ENCODE measurements at regions not wholly inside any gene's neighbourhood (a gene's known extent, or its start where the extent isn't known, plus 50 kb on each side); places are given as distances from the start of the nearest gene placed in this dataset.

DNA sequence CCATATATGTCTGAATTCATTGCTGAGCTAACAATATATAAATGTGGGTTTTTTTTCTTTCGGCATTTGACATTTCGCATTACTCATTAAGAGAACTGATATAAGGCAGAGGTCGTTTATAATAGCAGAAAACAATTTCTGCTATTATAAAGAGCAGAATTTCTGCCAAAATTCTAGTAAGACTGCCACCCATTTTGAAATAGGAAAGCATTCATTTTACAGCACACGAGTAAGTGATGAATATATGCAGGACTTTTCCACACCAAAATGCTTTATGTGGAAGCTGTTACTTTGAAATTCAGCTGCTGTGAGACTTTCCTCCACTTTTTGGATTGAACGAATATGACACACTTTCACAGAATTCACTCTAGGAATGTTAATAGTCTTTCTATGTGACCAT, 610.9 kb upstream of the MAN1A1 start:
- Histone ChIP-seq H3K4me3 (no peak overlapping the region), H3K36me3 (no peaks in the 10 kb centered on the region), H3K27ac (no peak overlapping the region), H3K27me3 (no peaks in the 10 kb centered on the region), H3K9me3 (no peaks in the 10 kb centered on the region), H3K4me1 (no peaks in the 10 kb centered on the region)
- intact Hi-C loops (cut with DNase I): no loop called here
- DNase-seq (no peak), ATAC-seq (no peak)
- 71 to 79% (median 75%) methylated on average over 5 of the region's 5 CpGs for WGBS, 4 donors
- TF ChIP-seq, protein P1, sequence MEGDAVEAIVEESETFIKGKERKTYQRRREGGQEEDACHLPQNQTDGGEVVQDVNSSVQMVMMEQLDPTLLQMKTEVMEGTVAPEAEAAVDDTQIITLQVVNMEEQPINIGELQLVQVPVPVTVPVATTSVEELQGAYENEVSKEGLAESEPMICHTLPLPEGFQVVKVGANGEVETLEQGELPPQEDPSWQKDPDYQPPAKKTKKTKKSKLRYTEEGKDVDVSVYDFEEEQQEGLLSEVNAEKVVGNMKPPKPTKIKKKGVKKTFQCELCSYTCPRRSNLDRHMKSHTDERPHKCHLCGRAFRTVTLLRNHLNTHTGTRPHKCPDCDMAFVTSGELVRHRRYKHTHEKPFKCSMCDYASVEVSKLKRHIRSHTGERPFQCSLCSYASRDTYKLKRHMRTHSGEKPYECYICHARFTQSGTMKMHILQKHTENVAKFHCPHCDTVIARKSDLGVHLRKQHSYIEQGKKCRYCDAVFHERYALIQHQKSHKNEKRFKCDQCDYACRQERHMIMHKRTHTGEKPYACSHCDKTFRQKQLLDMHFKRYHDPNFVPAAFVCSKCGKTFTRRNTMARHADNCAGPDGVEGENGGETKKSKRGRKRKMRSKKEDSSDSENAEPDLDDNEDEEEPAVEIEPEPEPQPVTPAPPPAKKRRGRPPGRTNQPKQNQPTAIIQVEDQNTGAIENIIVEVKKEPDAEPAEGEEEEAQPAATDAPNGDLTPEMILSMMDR (IDR thresholded peaks at IDR 0.05): no peak
- TF ChIP-seq POLR2A (IDR thresholded peaks at IDR 0.05): no peak

DNA sequence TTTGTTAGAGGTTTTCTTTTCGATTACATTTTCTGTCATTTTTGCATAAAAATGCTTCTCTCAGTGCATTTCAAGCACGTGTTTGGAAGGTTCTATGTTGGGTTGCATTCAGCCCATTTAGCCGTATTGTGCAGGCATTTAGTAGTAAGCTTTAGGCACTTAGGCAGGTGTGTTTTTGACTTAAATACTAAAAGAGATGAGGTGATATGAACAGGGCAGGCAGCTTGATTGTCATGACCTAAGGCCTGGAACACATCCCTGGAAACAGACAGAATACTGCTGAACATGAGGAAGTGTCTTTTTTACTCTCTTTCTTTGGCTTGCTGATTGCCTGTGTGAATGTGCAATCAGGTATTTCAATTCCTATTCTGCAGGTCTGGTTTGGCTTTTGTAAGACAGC, 610.5 kb upstream of the MAN1A1 start:
- no peak for ATAC-seq
- DNase-seq: no peak
- Histone ChIP-seq H3K27me3 (no peaks in the 10 kb centered on the region), H3K4me3 (no peak overlapping the region), H3K27ac (no peak overlapping the region), H3K9me3 (no peaks in the 10 kb centered on the region), H3K4me1 (no peaks in the 10 kb centered on the region), H3K36me3 (no peaks in the 10 kb centered on the region)
- intact Hi-C loops (cut with DNase I): no loop called here
- 67 to 73% (median 69%) methylated on average over 3 of the region's 3 CpGs for WGBS, 4 donors
- TF ChIP-seq, protein P1 (IDR thresholded peaks at IDR 0.05): no peak
- TF ChIP-seq POLR2A (IDR thresholded peaks at IDR 0.05): no peak

DNA sequence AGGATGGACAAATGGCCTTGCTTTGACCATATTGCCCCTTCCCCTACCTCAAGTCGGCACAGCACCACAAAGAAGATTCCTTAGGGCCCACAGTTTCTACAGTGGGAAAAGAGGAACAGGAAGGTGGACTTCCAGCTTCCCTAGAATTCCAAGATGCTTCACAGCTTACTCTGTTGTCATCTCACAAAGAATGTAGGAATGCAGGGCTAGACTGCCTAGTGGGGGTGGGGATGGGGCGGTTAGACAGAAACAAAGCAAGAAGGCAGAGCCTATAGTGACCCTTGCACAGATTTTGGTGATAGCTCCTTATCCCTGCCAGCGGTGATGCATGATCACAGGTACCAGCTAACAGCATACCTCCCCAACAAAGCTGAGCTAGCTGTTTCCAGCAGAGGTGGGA, 607.6 kb upstream of the MAN1A1 start:
- intact Hi-C loops (cut with DNase I): no loop called here
- Histone ChIP-seq H3K36me3 (no peaks in the 10 kb centered on the region), H3K27ac (no peak overlapping the region), H3K4me3 (no peak overlapping the region), H3K4me1 (no peaks in the 10 kb centered on the region), H3K27me3 (no peaks in the 10 kb centered on the region), H3K9me3 (no peaks in the 10 kb centered on the region)
- ATAC-seq (no peak), DNase-seq (no peak)
- TF ChIP-seq POLR2A (IDR thresholded peaks at IDR 0.05): no peak
- TF ChIP-seq, protein P1 (IDR thresholded peaks at IDR 0.05): no peak
- WGBS, 4 donors: 82 to 86% (median 83%) methylated on average over 2 to 3 of the region's 3 CpGs

DNA sequence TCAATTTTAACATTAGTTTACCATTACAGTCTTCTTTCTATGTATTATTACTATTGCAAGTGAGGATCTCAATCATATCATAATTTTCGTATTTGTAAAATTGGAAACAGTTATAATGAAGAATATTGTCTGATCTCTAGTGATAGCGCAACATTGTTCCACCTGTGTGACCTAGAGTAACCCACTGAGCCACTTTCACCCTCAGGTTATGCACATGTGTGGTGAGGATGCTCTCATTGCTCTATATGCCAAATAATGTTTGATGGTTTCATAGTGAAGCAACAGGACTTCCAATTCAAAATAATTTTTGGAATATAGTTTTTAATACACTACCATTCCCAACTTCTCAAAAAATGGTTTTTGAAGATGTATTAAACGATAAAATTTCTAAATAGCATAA, 603.1 kb upstream of the MAN1A1 start:
- DNase-seq: no peak
- no peak overlapping the region for H3K27ac ChIP-seq
- WGBS, 4 donors: 78 to 88% (median 85%) methylated on average over 3 of the region's 3 CpGs

More for the DNA sequence above, 603.1 kb upstream of the MAN1A1 start:
- intact Hi-C loops (cut with DNase I): no loop called here
- no peak for TF ChIP-seq POLR2A (IDR thresholded peaks at IDR 0.05)
- TF ChIP-seq, protein P1 (IDR thresholded peaks at IDR 0.05): no peak
- ATAC-seq: no peak
- H3K9me3 ChIP-seq: peaks cover 0 to 9% (median 0%) of the 10 kb centered on the region in 12 donors
- no peaks in the 10 kb centered on the region for H3K4me1 ChIP-seq
- H3K27me3 ChIP-seq: no peaks in the 10 kb centered on the region
- H3K4me3 ChIP-seq: no peak overlapping the region
- no peaks in the 10 kb centered on the region for H3K36me3 ChIP-seq

Measured in heart left ventricle (tissue), 16 donors.